OCI-LY7 (cell line): ENCODE measurements at regions not wholly inside any gene's neighbourhood (a gene's known extent, or its start where the extent isn't known, plus 50 kb on each side); places are given as distances from the start of the nearest gene placed in this dataset.

Experiments used
- BruUV-seq: library from RNA; stranded (reverse); fragments of 400-500 nt; replicated peaks from 2 replicates; lab custom pipeline; 2021; lab: Mats Ljungman, UMichigan
- CTCF ChIA-PET: fragments of 300-600 bp; sonication (Branson Sonifier 250); formaldehyde crosslinking; loops from one replicate; lab custom pipeline; 2022; ENCODE audit warnings: antibody characterized with exemption; ENCODE audit not compliant: unreplicated experiment; lab: Charles Lee
- POLR2A ChIA-PET: fragments of 300-600 bp; sonication (Branson Sonifier 250); formaldehyde crosslinking; loops from one replicate; lab custom pipeline; 2022; ENCODE audit warnings: antibody characterized with exemption; lab: Charles Lee
- DNase-seq: peaks from one replicate; pipeline ENCODE4 v3.0.0-alpha.2; 2015; ENCODE audit warnings: low spot score
- H2AFZ ChIP-seq: fragments of 200-600 bp; sonication (generic), shearing (Covaris generic); 2 replicates; pipeline ENCODE4 v1.6.1; 2014; ENCODE audit warnings: mild to moderate bottlenecking, antibody characterized with exemption, low read length, moderate library complexity
- H3K27ac ChIP-seq: fragments of 200-600 bp; sonication (generic); 2 replicates; pipeline ENCODE4 v1.5.1; 2014; ENCODE audit warnings: mixed run types, low read depth, mild to moderate bottlenecking, moderate library complexity, low read length, inconsistent platforms; ENCODE audit not compliant: poor library complexity, severe bottlenecking
- H3K36me3 ChIP-seq: fragments of 200-600 bp; sonication (generic); 2 replicates; pipeline ENCODE4 v1.6.1; 2014; ENCODE audit warnings: mild to moderate bottlenecking, antibody characterized with exemption, low read length, moderate library complexity, mixed read lengths; ENCODE audit not compliant: insufficient read depth
- H3K4me1 ChIP-seq: fragments of 200-600 bp; sonication (generic); 2 replicates; pipeline ENCODE4 v1.5.1; 2014; ENCODE audit warnings: mild to moderate bottlenecking, low read length; ENCODE audit not compliant: insufficient read depth, poor library complexity, severe bottlenecking
- H3K4me2 ChIP-seq: fragments of 200-600 bp; sonication (generic); 2 replicates; pipeline ENCODE4 v1.6.1; 2014; ENCODE audit warnings: mild to moderate bottlenecking, low read length
- H3K4me3 ChIP-seq: fragments of 200-600 bp; sonication (generic); 2 replicates; pipeline ENCODE4 v1.5.1; 2014; ENCODE audit warnings: mild to moderate bottlenecking, low read depth, low read length; ENCODE audit not compliant: poor library complexity, severe bottlenecking
- H3K79me2 ChIP-seq: fragments of 200-600 bp; sonication (generic); 2 replicates; pipeline ENCODE4 v1.6.1; 2016; ENCODE audit warnings: low read depth, mild to moderate bottlenecking, low read length, moderate library complexity, mixed read lengths; ENCODE audit not compliant: insufficient read depth
- H3K9me2 ChIP-seq: fragments of 200-600 bp; sonication (generic); 2 replicates; pipeline ENCODE4 v1.6.1; 2016; ENCODE audit warnings: mild to moderate bottlenecking, low read length, mixed read lengths; ENCODE audit not compliant: insufficient read depth
- H3K9me3 ChIP-seq: fragments of 200-600 bp; sonication (generic); 2 replicates; pipeline ENCODE4 v1.6.1; 2014; ENCODE audit warnings: mild to moderate bottlenecking, mixed run types, low read length, mixed read lengths
- H4K20me1 ChIP-seq: fragments of 200-600 bp; sonication (generic); 2 replicates; pipeline ENCODE4 v1.6.1; 2014; ENCODE audit warnings: mild to moderate bottlenecking, antibody characterized with exemption, low read length, moderate library complexity, mixed read lengths; ENCODE audit not compliant: insufficient read depth
- EZH2phosphoT487 ChIP-seq: fragments of 200-600 bp; sonication (generic); IDR thresholded peaks from 2 replicates; pipeline ENCODE4 v1.6.1; 2018; ENCODE audit warnings: low read depth, borderline replicate concordance, mild to moderate bottlenecking, mixed run types, antibody characterized with exemption, low read length, moderate library complexity, mixed read lengths
- intact Hi-C: fragments of 100-400 bp; cut with micrococcal nuclease; formaldehyde crosslinking; loops from one replicate; pipeline ENCODE4 v1.10.0; 2022; ENCODE audit not compliant: unreplicated experiment
- TF ChIP-seq, protein P1 (sequence below): fragments of 200-600 bp; sonication (generic); conservative IDR thresholded peaks from 2 replicates; pipeline ENCODE4 v1.5.1; 2014; ENCODE audit warnings: mild to moderate bottlenecking, antibody characterized with exemption, low read length, moderate library complexity, mixed read lengths

DNA sequence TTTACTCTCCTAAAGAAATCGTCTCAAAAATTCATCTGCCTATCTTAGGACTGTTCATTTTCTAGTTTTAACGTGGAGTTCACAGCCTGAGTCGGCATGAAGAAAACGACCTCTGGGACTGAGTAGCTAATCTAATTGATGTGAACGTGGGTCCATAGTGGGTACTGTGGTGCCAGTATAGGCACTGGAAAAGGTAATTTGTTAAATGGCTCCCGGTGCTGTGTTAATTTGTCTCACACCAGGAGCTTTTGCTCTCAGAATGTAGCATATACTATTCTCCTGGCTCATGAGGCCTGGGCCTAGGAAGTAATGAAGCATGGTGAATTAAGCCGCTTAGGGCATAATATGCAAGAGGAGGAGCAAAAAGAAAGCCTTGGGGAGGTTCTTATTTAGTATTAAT lies 414.4 kb upstream of the NXPH2 start:
- H3K27ac ChIP-seq, result no peak overlapping the region
- intact Hi-C loops, result no loop called here
- no peaks in the 10 kb centered on the region for H4K20me1 ChIP-seq
- no peaks in the 10 kb centered on the region for H3K9me3 ChIP-seq
- no peak overlapping the region for H3K4me3 ChIP-seq
- TF ChIP-seq, protein P1, sequence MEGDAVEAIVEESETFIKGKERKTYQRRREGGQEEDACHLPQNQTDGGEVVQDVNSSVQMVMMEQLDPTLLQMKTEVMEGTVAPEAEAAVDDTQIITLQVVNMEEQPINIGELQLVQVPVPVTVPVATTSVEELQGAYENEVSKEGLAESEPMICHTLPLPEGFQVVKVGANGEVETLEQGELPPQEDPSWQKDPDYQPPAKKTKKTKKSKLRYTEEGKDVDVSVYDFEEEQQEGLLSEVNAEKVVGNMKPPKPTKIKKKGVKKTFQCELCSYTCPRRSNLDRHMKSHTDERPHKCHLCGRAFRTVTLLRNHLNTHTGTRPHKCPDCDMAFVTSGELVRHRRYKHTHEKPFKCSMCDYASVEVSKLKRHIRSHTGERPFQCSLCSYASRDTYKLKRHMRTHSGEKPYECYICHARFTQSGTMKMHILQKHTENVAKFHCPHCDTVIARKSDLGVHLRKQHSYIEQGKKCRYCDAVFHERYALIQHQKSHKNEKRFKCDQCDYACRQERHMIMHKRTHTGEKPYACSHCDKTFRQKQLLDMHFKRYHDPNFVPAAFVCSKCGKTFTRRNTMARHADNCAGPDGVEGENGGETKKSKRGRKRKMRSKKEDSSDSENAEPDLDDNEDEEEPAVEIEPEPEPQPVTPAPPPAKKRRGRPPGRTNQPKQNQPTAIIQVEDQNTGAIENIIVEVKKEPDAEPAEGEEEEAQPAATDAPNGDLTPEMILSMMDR, result no peak
- TF ChIP-seq EZH2phosphoT487, result no peak
- no peak for DNase-seq
- ChIA-PET POLR2A (no interaction called here), CTCF (no interaction called here)
- H2AFZ ChIP-seq, result no peak overlapping the region
- no peaks in the 10 kb centered on the region for H3K36me3 ChIP-seq
- H3K4me2 ChIP-seq, result no peak overlapping the region
- H3K4me1 ChIP-seq, result no peaks in the 10 kb centered on the region
- H3K79me2 ChIP-seq, result no peaks in the 10 kb centered on the region
- no peaks in the 10 kb centered on the region for H3K9me2 ChIP-seq
- no TSS peak for BruUV-seq

DNA sequence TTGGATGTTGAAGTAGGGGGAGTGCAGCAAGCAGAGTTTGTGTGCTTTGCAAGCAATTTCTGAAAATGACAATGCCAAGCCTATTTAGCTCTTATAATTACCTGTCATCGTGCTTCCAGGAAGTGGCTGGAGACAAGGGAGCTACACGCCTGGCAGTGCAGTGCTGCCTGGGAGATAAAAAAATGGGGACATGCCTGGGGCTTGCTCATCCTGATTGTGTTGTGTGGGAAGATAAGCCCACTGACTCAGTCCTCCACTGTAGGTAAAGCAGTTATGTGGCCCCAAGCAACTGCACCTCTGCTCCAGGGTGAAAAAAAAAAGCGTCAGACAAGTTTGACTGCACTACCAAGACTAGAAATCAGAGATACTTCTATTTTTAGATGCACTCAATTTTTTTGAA lies 396.9 kb upstream of the NXPH2 start:
- ChIA-PET POLR2A (no interaction called here), CTCF (no interaction called here)
- no peak overlapping the region for H3K27ac ChIP-seq
- H3K9me3 ChIP-seq, result no peaks in the 10 kb centered on the region
- H2AFZ ChIP-seq, result no peak overlapping the region
- no peaks in the 10 kb centered on the region for H3K9me2 ChIP-seq
- DNase-seq, result no peak
- no peaks in the 10 kb centered on the region for H3K79me2 ChIP-seq
- no peak overlapping the region for H3K4me2 ChIP-seq
- intact Hi-C loops, result no loop called here
- H3K4me3 ChIP-seq, result no peak overlapping the region
- no peaks in the 10 kb centered on the region for H3K36me3 ChIP-seq
- H4K20me1 ChIP-seq, result no peaks in the 10 kb centered on the region
- no TSS peak for BruUV-seq
- TF ChIP-seq, protein P1, result no peak
- no peak for TF ChIP-seq EZH2phosphoT487
- no peaks in the 10 kb centered on the region for H3K4me1 ChIP-seq

DNA sequence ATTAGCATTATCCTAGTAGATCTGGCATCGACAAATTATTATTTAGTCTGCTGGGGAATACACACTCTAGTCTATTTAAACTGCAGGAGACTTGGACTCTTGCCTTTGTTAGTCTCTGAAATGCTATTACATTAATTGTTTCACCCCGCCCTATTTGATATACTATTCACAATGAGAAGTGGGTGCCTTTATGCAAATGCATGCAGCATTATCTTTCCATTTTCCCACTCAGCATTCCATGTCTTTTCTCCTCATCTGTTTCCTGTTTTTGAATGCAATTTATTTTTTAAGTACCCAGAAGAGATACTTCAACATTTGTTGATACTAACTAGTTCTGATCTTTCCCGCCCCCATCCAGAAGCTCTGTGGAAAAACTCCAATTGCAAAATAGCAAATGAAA lies 395.3 kb upstream of the NXPH2 start:
- Histone ChIP-seq H3K36me3 (no peaks in the 10 kb centered on the region), H3K79me2 (no peaks in the 10 kb centered on the region), H3K4me3 (no peak overlapping the region), H2AFZ (no peak overlapping the region), H3K9me2 (no peaks in the 10 kb centered on the region), H3K4me1 (no peaks in the 10 kb centered on the region), H4K20me1 (no peaks in the 10 kb centered on the region), H3K9me3 (no peaks in the 10 kb centered on the region), H3K4me2 (no peak overlapping the region), H3K27ac (no peak overlapping the region)
- TF ChIP-seq, protein P1, result no peak
- TF ChIP-seq EZH2phosphoT487, result no peak
- intact Hi-C loops, result no loop called here
- ChIA-PET POLR2A (interaction anchor here (1.1 kb wide), 1 partner anchor 10 kb away, joined by 3 read pairs; no protein-coding TSS in a partner anchor), CTCF (no interaction called here)
- DNase-seq, result no peak
- no TSS peak for BruUV-seq
